HG03175 (cell line): ENCODE measurements at regions not wholly inside any gene's neighbourhood (a gene's known extent, or its start where the extent isn't known, plus 50 kb on each side); places are given as distances from the start of the nearest gene placed in this dataset.
"Not testable (repeated sequence)": the region's sequence is repeated elsewhere in the genome, so short reads cannot be mapped to it uniquely, and the experiment has no call there.

Experiments used
- ATAC-seq: cut with Tn5 transposase; IDR thresholded peaks from one replicate; pipeline ENCODE4 v1.9.1; 2021; ENCODE audit warnings: mild to moderate bottlenecking, moderate library complexity; ENCODE audit not compliant: unreplicated experiment

DNA sequence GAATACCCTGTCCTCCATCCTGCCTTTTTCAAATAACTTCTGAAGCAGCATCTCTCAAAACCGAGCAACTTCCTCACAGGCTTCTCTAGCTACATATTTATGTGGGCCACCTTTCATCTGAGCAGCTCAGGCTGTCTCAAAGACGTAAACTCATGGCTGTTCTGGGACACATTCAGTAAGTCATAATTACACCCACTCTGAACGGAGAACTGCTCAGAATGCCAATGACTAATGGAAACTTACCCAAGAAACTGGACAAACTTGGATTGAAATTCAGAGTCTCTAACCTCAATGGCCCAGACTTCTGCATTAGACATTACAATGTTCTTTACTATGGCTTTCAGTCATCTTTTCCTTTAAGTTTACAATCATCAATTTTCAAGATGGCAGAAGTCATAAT is 145.2 kb downstream of the RAD51AP2 start:
- ATAC-seq = no peak

DNA sequence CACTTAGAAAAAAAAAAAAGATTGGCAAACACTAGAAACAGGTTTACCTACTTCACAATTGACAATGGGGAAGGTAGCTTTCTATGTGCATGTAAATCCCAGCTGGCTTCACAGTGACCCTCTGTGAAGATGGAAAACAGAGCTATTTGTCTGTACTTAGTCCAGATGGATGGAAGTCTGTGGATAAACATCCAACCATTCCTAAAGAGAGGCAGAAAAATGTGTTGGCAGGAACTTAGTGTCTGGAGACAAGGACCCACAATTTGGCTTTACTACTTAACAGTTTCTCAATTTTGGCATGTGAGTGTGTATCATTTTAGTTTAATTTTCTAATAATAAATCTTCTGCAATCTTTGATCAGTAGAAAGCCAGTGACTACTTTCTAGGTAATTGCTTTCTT is 154.4 kb downstream of the RAD51AP2 start:
- ATAC-seq = no peak

DNA sequence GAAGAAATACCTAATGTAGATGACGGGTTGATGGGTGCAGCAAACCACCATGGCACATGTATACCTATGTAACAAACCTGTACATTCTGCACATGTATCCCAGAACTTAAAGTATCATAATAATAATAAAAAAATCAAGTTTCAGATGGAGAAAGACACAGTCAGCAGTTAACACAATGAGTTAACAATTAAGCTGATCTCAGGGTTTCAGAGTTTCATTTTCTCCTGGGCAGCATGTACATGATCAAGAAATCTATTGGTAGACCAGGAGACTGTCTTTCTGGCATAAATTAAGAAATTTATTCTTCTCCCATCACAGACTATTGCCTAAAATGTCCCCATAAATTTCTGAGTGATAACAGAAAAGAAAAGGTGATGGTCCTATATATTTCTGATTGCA is 155.3 kb downstream of the RAD51AP2 start:
- ATAC-seq = peak; percentile 52

DNA sequence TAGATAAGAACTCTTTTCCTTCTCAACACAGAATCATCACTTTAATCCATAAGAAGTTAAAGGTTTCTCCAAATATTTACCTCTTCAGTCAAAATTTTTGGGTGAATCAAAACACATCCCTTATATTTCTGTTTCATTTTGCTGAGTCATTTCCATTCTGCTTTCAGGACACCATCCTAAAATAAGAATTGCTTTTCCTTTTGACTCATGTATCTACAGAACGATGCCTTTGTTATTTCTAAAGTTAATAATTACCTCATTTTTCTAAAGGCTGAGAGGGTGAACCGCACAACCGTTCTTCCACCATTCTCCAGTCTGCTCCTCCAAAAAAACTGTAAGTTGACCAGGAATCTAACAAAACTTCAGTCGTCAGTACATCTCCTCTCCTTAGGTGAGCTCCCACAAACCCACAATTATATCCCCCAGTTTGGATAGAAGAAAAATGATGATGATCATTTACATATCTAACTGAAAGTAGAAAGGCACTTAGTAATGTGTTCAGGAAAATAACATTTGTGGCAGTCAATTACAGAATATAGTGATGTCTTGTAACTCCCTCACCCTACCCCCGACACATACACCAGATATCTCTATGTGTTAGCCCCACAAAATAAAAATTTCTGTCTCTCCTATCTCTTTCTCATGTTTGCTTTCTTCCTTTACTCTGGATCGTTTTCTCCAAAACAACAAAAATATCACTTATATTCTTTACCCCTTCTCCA is 162.5 kb downstream of the RAD51AP2 start:
- ATAC-seq = peak; percentile 97

DNA sequence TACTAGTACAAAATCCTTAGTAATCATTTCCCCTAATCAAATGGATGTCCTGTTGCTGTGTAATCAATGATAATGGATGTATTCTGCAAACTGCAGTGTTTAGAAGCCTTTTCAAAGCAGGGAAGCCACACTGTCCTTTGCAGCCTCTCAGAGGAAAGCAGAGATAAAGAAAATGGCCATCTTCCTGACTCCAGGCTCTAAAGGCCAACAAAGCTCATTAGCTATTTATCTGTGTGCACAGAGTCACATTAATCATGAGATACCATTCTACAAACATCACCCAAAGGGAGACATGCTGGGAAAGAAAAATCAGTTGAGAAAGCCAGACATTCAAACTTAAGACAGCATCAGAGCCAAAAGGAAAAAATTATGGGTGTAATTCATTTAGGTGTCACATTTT is 165.0 kb downstream of the RAD51AP2 start:
- no peak for ATAC-seq

DNA sequence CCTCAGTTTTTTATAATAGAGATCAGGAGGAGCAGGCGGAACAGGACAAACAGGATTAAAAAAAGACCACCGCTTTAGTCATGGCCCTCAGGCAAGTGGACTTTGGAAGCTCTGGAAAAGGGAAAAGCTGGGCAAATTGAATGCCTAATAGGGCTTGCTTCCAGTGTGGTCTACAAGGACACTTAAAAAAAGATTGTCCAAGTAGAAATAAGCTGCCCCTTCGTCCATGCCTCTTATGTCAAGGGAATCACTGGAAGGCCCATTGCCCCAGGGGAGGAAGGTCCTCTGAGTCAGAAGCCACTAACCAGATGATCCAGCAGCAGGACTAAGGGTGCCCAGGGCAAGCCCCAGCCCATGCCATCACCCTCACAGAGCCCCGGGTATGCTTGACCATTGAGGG is 175.5 kb downstream of the RAD51AP2 start:
- ATAC-seq = not testable (repeated sequence)

DNA sequence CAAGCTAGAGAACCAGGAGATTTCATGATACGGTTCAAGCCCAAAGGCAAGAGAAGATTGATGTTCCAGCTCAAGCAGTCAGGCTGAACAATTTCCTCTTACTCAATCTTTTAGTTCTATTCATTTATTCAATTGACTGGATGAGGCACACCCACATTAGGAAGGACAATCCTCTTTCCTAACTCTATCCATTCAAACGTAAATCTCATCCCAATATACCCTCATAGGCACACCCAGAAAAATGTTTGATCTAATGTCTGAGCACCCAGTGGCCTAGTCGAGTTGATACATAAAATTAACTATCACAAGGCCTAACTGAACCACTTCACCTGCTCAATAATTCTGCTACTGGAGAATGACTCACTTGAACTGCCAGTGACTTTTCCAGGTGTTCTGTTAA is 180.7 kb downstream of the RAD51AP2 start:
- no peak for ATAC-seq

DNA sequence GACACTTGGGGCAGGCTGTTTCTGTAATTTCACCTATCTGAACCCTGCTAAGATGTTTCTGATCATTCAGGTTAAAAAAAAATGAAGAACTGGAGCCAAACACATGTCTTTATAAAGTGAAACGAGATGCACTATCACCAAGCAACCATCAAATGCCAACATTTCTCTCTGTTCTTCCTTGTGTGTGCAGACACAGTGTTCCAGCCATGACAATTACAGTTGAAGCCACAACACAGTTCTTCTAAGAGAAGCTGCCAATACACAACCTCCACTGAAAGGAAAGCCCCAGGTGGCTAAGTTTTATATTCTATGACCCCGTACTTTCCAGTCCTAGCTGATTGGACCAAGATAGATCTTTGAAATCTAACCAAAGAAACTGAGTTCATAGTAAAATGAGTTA is 181.8 kb downstream of the RAD51AP2 start:
- no peak for ATAC-seq

DNA sequence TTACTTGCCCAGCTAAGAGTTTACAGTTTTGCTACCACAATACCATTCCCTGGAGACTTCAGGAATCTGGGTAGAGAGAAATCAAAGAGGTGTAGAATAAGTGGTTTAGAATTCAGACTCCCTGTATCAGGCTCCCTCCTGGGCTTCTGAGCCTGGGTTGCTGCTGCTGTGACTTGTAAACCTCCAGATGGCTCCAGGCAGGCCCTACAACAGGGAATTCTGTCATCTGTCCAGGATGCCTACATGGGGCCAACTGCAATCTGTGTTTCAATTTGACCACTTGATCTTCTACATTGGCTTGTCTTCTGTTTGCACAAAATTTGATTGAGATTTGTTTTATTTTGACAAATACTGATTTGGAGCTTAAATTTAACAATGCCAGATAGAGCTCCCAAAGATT is 183.9 kb downstream of the RAD51AP2 start:
- no peak for ATAC-seq

DNA sequence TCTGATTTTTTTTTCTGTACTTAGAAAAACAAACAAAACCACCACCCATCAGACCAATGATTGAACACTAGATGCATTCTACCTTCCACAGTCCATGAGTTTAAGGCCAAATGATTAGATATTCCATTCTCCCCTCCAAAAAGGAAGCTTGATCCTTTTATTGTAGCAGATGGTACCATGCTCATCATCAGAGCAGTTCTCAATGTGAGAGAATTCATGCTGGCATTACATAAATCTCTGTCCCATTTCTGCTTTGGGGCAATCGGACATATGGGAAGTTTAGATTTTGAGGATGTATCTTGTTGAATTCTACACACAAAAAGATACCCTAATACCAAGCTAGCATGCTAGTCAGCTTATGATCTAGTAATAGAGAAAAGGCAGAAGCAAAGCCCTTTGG is 186.6 kb downstream of the RAD51AP2 start:
- ATAC-seq = no peak

DNA sequence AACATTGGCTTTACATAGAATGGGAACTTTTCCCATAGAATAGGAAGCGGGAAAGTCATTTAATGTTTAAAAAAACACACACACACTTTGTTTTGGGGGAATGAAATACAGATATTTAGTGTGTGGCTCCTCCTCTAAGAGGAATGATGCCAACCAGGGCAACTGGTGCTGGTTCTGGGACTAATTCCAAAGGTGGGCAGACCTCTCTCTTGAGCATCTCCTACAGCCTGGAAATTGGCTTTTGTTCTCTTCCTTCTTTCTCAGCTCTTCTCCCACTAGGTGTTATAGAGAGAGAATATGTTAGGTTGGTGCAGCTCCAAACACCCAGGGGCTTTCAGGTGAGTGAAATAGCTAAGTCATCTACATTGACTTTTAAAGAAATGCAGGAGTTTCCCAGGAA is 190.1 kb downstream of the RAD51AP2 start:
- ATAC-seq = no peak

DNA sequence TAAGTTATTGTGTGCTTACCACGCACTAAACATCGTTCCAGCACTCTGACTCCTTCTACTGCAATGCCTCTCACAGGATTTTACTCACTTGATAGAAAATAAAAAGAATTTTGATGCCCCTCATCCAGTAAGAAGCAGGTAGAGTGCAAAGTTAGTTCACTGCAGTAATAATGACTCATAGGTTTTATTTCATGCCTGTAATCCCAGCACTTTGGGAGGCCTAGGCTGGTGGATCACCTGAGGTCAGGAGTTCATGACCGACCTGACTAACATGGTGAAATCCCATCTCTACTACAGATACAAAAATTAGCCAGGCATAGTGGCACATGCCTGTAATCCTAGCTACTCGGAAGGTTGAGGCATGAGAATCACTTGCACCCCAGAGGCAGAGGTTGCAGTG is 190.6 kb downstream of the RAD51AP2 start:
- ATAC-seq = no peak

DNA sequence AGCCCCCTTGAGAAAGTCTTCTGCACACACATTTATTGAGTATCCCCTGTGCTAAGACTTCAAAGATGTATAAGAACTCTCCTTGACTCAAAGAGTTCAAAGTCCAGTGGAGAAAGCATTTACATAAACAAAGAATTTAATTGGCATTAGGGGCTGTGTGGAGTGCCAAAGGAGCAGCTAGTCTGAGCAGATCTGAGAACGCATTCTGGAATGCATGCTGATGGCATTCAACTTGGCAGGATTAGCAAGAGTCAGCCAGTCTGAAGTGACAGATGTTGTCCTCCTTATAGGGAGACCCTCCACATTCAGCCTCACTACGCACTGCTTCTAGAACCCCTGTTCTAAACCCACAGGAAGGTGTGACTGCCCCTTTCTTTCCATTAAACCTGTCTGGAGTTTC is 191.5 kb downstream of the RAD51AP2 start:
- ATAC-seq = no peak

DNA sequence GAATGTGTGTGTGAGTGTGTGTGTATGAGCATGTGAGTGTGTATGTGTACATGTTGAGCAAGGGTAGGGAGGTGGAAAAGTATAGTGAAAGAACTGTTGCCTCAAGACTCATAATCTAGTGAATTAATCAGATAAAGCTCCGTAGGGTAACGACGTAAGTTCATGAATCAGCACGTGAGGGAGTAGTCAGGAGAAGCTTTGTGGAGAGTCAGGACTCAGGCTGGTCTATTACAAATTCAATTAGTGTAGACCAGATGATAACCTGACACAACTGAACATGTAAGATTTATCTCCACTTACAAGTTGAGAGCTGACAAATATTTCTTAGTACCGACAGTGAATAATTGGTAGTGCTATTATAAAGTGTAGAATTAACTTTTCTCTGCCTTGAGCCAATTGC is 194.5 kb downstream of the RAD51AP2 start:
- no peak for ATAC-seq

DNA sequence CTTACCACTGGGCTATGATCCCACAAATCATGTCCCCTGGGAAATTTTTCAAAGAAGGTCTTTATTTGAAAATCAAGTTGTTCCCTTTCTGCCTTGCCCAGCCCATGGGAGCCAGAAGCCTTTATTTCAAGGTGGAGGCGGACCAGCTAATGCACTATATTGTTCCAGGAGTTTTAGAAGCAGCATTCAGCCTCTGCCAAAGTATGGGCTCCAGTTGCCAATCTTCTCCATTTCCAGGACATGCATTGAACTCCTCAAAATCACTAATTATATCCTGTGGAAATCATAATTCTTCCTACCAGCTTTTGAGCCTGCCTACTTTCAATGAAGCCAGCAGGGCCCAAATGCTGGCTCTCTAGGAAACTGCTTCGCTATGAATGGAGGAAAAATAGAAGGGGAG is 195.8 kb downstream of the RAD51AP2 start:
- no peak for ATAC-seq

DNA sequence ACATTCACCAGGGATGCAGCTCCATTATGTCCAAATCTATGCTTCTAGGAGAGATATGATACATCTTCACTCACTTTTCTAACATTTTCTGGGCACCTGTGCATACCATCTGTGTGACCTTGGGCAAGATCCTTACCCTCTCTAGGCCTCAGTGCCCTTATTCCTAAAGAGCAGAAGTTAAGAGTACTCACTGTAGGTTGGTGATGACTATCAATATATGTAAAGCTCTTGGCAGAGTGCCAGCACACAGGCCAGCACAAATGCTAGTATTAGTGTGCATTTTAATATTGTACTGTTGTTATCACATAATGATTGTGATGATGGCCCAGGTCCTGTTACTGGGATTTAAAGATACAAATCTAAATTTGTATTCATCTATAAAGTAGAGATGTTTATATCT is 199.2 kb downstream of the RAD51AP2 start:
- no peak for ATAC-seq

DNA sequence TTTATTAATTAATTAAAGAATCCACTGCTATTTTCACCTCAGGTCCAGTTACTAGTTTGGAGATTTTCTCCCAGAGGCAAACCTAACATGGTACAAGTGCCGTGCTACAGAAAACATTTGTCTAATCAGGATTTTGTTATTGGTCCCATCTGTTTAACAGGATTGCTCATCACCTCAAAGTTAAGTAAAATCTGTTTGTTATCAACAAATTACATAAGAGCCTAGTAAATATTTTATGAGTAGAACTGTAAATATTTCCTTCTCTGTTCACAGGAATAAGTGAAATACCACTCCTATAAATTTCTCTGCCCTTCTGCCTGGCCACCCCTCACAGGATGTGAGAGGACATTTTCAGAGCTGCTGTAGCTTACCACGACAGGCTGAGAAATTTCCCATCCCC is 200.2 kb downstream of the RAD51AP2 start:
- ATAC-seq = no peak

DNA sequence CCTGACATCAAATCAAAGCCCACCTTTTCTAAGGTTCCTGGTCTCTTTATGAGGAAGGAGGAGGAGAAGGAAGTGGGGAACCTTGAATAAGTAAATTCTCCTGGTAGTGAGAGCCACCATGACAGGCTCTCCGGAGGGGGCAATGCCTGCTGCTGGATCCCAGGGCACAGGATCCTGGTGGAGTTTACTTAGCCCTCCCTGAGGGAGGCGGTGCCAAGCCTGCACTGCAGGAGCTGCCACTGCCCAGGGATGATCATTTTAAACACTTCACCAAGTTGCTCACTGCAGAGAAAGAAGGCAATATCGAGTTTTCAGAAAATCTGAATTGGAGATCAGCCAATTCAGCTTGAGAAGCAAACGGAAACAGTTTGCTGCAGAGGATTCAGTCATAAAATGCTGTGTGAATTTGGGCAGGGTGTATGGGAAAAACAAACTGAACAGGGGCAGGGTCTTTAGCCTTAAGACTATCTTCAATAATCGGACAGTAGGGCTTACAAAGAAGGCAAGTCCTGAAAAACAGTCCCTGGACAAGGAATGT is 200.7 kb downstream of the RAD51AP2 start:
- no peak for ATAC-seq

DNA sequence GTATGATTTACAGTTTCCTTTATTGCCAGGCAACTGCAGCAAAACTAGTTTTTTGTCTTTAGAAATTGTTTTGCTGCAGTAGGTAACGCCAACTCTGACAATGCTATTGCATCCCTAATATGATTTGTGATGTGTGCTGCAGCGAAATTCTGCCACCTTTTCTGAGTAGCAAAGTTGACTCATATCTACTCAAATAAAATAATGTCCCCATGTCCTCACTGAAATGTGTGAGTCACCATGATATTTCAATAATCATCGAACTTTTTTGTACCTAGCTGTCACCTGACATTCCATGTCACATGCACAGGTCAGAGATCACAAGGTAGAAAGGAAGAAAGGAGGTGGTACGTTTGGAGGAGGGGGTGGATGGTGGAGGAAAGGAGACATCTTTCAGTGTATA is 205.0 kb downstream of the RAD51AP2 start:
- ATAC-seq = no peak

DNA sequence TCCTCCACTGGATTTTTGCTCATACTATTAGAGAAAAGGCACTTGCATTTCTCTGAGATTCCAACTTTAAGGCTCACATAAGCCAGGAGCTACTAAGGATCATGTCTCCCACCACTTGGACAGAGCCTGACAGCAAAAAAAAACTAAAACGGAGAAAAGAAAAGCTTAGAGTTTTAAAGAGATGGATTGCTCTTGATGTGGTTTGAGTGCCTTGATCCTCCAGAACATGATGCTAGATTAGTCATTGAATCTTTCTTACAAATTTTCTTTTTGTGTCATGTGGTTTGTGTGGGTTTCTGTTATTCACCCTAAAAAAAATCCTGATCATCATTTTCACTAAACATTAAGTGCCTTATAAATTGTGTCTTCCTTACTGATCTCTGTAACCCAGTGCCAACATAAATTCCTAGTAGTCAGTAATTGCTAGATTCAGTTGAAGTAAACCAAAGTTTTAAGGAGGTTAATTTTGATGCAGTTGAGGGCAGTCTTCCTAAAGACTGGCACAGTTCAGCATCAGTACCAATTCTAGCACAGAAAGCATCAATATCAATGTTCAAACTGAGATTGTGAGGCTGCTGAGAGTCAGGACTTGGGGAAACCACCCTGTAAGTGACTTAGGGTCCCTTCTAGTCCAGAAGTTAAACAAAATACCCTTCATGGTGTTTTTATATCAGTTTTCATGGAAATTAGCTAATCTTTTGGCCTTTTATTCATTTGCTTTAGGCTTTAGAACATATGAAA is 206.3 kb downstream of the RAD51AP2 start:
- ATAC-seq = no peak

DNA sequence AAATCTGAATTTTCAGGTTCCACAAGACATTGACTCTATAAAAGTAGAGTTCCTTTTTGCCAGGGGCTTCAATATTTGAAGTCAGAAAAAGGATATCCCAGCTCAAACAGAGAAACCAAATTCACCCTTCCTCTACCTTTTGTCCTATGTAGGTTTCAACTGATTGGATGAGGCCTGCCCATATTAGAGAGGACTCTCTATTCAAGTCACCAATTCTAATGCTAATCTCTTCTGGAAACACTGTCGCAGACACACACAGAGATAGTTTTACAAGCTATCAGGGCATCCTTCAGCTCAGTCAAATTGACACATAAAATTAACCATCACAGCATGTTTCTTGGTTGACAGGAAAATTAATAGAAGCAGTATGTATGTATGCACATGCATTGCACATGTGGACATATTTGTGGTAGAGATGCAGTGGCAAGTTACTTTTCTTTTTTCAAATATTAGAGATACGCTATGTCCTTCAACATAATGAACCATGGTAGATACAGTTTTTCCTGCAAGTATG is 207.1 kb downstream of the RAD51AP2 start:
- ATAC-seq = no peak

DNA sequence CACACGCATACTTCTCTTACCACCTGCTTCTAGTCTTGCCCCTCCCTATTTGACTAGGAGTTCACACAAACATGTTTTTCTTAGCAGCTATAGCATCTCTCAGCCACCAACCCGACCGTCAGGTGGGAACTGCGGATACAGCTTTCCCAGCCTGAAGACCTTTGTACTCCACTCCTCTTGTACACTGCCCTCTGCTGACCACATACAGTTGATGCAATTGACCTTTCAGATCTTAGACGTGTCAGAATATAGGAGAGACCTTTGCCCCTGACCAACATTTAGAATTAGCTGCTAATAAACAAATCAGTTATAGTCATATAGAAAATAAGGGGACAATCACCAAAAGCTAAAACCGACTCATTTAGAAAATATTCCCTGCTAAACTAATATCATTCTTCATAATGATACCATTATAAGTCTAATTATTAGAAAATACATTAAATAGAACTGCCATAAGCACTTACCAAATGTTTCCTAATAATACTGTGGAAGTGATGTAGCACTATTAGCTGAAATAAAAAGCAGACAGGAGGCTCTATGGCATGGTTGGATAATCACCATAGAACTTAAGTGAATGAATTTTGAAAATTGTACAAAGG is 208.4 kb downstream of the RAD51AP2 start:
- ATAC-seq = peak; percentile 88
